ENCODE measurements at regions not wholly inside any gene's neighbourhood (a gene's known extent, or its start where the extent isn't known, plus 50 kb on each side); places are given as distances from the start of the nearest gene placed in this dataset.

- TF ChIP-seq CTCF (IDR thresholded peaks at IDR 0.05) (no peak), POLR2A (IDR thresholded peaks at IDR 0.05) (no peak)
Measured at GRCh38 chr3:68436619-68437401, 495.5 kb downstream of the TAFA4 start.

Measured in Peyer's patch (tissue), 4 donors.